DND-41 (cell line): ENCODE measurements at regions not wholly inside any gene's neighbourhood (a gene's known extent, or its start where the extent isn't known, plus 50 kb on each side); places are given as distances from the start of the nearest gene placed in this dataset.

ENCODE experiments used
- ATAC-seq: fragments of 200-7000 bp; cut with Tn5 transposase; 3 replicates; pipeline ENCODE4 v1.9.1; 2021; ENCODE audit warnings: low read depth; ENCODE audit not compliant: insufficient read depth
- DNase-seq: peaks from one replicate; pipeline ENCODE4 v3.0.0-alpha.2; 2020
- H2AFZ ChIP-seq: 2 replicates; pipeline ENCODE4 v1.6.0; 2012; ENCODE audit warnings: low read depth, low read length
- H3K27ac ChIP-seq: 2 replicates; pipeline ENCODE4 v1.5.1; 2012; ENCODE audit warnings: low read length, inconsistent platforms
- H3K27me3 ChIP-seq: fragments of 200-600 bp; sonication (generic); 2 replicates; pipeline ENCODE4 v1.6.0; 2012; ENCODE audit warnings: low read length, mild to moderate bottlenecking, inconsistent platforms; ENCODE audit not compliant: insufficient read depth, poor library complexity
- H3K36me3 ChIP-seq: 2 replicates; pipeline ENCODE4 v1.5.1; 2012; ENCODE audit warnings: low read length, inconsistent platforms; ENCODE audit not compliant: insufficient read depth
- H3K4me1 ChIP-seq: 2 replicates; pipeline ENCODE4 v1.5.1; 2012; ENCODE audit warnings: mild to moderate bottlenecking, low read length; ENCODE audit not compliant: insufficient read depth
- H3K4me2 ChIP-seq: 2 replicates; pipeline ENCODE4 v1.6.0; 2012; ENCODE audit warnings: mild to moderate bottlenecking, moderate library complexity, low read length, inconsistent platforms; ENCODE audit not compliant: insufficient read depth
- H3K4me3 ChIP-seq, 2 experiments: fragments of 200-600 bp in 1 of 2; shearing (Covaris generic) in 1 of 2; 2 replicates each; pipeline ENCODE4 v1.5.1; 2012 to 2016; ENCODE audit warnings: inconsistent platforms in 2 of 2, low read length in 2 of 2, mild to moderate bottlenecking in 2 of 2, low read depth in 1 of 2, moderate library complexity in 1 of 2
- H3K79me2 ChIP-seq: 2 replicates; pipeline ENCODE4 v1.6.0; 2012; ENCODE audit warnings: low read length, inconsistent platforms; ENCODE audit not compliant: insufficient read depth
- H3K9ac ChIP-seq: 2 replicates; pipeline ENCODE4 v1.6.0; 2012; ENCODE audit warnings: low read depth, mild to moderate bottlenecking, inconsistent platforms, low read length, moderate library complexity
- H3K9me3 ChIP-seq: 2 replicates; pipeline ENCODE4 v1.5.1; 2012; ENCODE audit warnings: low read length, moderate library complexity, mild to moderate bottlenecking, inconsistent platforms; ENCODE audit not compliant: insufficient read depth, severe bottlenecking
- H4K20me1 ChIP-seq: 2 replicates; pipeline ENCODE4 v1.6.0; 2012; ENCODE audit warnings: low read length; ENCODE audit not compliant: insufficient read depth
- CTCF ChIP-seq: IDR thresholded peaks from 2 replicates; pipeline ENCODE4 v1.5.1; 2012; ENCODE audit warnings: borderline replicate concordance, low read length, moderate library complexity, mild to moderate bottlenecking; ENCODE audit not compliant: poor library complexity, severe bottlenecking; ENCODE audit errors: extremely low read depth
- EZH2 ChIP-seq: IDR thresholded peaks from 3 replicates; pipeline ENCODE4 v1.6.1; 2012; ENCODE audit warnings: borderline replicate concordance, low read depth, mild to moderate bottlenecking, moderate library complexity, low read length, inconsistent platforms; ENCODE audit not compliant: severe bottlenecking

GRCh38 chr12:131527736-131528135 lies 183.2 kb upstream of the SFSWAP start:
- Histone ChIP-seq H3K27me3 (no peaks in the 10 kb centered on the region), H3K27ac (no peak overlapping the region), H3K36me3 (no peaks in the 10 kb centered on the region), H3K4me3 (no peak overlapping the region), H3K4me2 (no peak overlapping the region), H3K9ac (no peak overlapping the region), H2AFZ (no peak overlapping the region), H4K20me1 (no peaks in the 10 kb centered on the region), H3K4me1 (no peaks in the 10 kb centered on the region), H3K79me2 (no peaks in the 10 kb centered on the region), H3K9me3 (no peaks in the 10 kb centered on the region)
- TF ChIP-seq EZH2: no peak
- TF ChIP-seq CTCF: no peak
- no peak for ATAC-seq
- DNase-seq: no peak

GRCh38 chr12:131528144-131528543 lies 182.7 kb upstream of the SFSWAP start:
- Histone ChIP-seq H4K20me1 (no peaks in the 10 kb centered on the region), H3K36me3 (no peaks in the 10 kb centered on the region), H3K4me3 (no peak overlapping the region), H2AFZ (no peak overlapping the region), H3K79me2 (no peaks in the 10 kb centered on the region), H3K4me2 (no peak overlapping the region), H3K9me3 (no peaks in the 10 kb centered on the region), H3K9ac (no peak overlapping the region), H3K27me3 (no peaks in the 10 kb centered on the region), H3K27ac (no peak overlapping the region), H3K4me1 (no peaks in the 10 kb centered on the region)
- no peak for TF ChIP-seq EZH2
- TF ChIP-seq CTCF: no peak
- DNase-seq (no peak), ATAC-seq (no peak)

- Histone ChIP-seq H3K4me3 (no peak overlapping the region), H3K9me3 (no peaks in the 10 kb centered on the region), H3K27me3 (no peaks in the 10 kb centered on the region), H3K9ac (no peak overlapping the region), H3K27ac (no peak overlapping the region), H3K4me1 (no peaks in the 10 kb centered on the region), H3K79me2 (no peaks in the 10 kb centered on the region), H3K4me2 (no peak overlapping the region), H2AFZ (no peak overlapping the region), H4K20me1 (no peaks in the 10 kb centered on the region), H3K36me3 (no peaks in the 10 kb centered on the region)
- ATAC-seq: no peak
- no peak for DNase-seq
- TF ChIP-seq CTCF (no peak), EZH2 (no peak)
Measured at GRCh38 chr12:131528667-131529066, 182.2 kb upstream of the SFSWAP start.
